Type B pancreatic cell (in vitro differentiated cells): ENCODE measurements at regions not wholly inside any gene's neighbourhood (a gene's known extent, or its start where the extent isn't known, plus 50 kb on each side); places are given as distances from the start of the nearest gene placed in this dataset.

ENCODE experiments used
- DNase-seq: peaks from one replicate; pipeline ENCODE4 v3.0.0; 2021; ENCODE audit warnings: mixed read lengths; ENCODE audit not compliant: unreplicated experiment; ENCODE audit errors: extremely low spot score
- H3K27ac Mint-ChIP-seq: 2 replicates; pipeline ENCODE4 v1.8.0; 2021; ENCODE audit warnings: mild to moderate bottlenecking, mixed read lengths
- H3K27me3 Mint-ChIP-seq: 2 replicates; pipeline ENCODE4 v1.8.0; 2021; ENCODE audit warnings: mixed read lengths
- H3K36me3 Mint-ChIP-seq: 2 replicates; pipeline ENCODE4 v1.8.0; 2021; ENCODE audit warnings: mixed read lengths
- H3K4me1 Mint-ChIP-seq: one replicate; pipeline ENCODE4 v1.8.0; 2021; ENCODE audit warnings: mixed read lengths; ENCODE audit not compliant: unreplicated experiment
- H3K4me3 Mint-ChIP-seq: 2 replicates; pipeline ENCODE4 v1.8.0; 2021; ENCODE audit warnings: mild to moderate bottlenecking, mixed read lengths
- H3K9me3 Mint-ChIP-seq: 2 replicates; pipeline ENCODE4 v1.8.0; 2021; ENCODE audit warnings: mixed read lengths
- TF ChIP-seq, protein P1 (sequence below): fragments of 200-600 bp; sonication (generic); conservative IDR thresholded peaks from 2 replicates; pipeline ENCODE4 v1.5.0; 2021; ENCODE audit warnings: antibody characterized with exemption, mild to moderate bottlenecking

DNA sequence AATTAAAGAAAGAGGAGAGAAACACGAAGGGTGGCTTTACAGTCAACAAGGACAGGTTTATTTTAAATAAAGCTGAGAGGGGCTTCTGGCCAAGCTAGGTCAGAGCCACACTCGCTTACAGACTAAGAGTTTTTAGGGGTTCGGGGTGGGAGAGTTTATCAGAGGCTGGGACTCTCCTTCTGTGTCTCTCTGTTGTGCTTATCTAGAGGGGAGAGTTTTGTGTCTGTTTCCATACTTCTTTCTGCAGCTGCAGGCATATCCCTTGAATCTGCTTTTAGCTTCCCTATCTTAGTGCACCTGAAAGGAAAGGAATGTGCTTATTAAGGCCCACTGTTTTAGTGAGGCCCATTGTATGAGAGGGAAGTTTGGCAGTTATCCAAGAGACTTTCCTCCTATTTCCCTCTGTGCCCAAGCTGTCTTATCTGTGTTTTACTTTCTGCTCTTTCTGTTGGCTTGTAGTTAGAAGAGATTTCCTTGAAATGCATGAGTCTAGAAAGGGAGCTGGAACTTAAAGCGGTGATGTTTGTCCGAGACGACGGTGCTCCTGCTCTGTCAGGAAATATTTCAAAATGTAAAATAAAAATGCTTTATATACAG is 275.3 kb downstream of the KCTD12 start:
- DNase-seq: no peak
- Mint-ChIP-seq H3K4me1 (no peaks in the 10 kb centered on the region), H3K36me3 (no peaks in the 10 kb centered on the region), H3K27me3 (no peaks in the 10 kb centered on the region), H3K9me3 (peaks cover 4% of the 10 kb centered on the region), H3K4me3 (no peak overlapping the region), H3K27ac (no peak overlapping the region)
- TF ChIP-seq, protein P1, sequence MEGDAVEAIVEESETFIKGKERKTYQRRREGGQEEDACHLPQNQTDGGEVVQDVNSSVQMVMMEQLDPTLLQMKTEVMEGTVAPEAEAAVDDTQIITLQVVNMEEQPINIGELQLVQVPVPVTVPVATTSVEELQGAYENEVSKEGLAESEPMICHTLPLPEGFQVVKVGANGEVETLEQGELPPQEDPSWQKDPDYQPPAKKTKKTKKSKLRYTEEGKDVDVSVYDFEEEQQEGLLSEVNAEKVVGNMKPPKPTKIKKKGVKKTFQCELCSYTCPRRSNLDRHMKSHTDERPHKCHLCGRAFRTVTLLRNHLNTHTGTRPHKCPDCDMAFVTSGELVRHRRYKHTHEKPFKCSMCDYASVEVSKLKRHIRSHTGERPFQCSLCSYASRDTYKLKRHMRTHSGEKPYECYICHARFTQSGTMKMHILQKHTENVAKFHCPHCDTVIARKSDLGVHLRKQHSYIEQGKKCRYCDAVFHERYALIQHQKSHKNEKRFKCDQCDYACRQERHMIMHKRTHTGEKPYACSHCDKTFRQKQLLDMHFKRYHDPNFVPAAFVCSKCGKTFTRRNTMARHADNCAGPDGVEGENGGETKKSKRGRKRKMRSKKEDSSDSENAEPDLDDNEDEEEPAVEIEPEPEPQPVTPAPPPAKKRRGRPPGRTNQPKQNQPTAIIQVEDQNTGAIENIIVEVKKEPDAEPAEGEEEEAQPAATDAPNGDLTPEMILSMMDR: no peak

DNA sequence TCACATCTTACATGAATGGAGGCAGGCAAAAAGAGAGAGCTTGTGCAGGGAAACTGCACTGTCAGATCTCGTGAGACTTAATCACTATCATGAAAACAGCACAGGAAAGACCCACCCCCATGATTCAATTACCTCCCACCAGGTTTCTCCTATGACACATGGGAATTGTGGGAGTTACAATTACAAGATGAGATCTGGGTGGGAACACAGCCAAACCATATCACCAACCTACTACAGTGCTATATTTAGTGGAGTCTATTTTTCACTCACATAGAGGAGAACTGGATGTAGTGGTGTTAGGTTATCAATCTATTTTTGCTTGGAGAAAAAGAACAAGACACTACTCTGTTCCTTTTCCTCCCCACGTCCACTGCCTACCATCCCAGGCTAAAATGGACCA is 276.6 kb downstream of the KCTD12 start:
- no peak overlapping the region for H3K27ac Mint-ChIP-seq
- TF ChIP-seq, protein P1: no peak
- DNase-seq: no peak
- peaks cover 4% of the 10 kb centered on the region for H3K9me3 Mint-ChIP-seq
- H3K27me3 Mint-ChIP-seq: no peaks in the 10 kb centered on the region
- no peaks in the 10 kb centered on the region for H3K36me3 Mint-ChIP-seq
- no peaks in the 10 kb centered on the region for H3K4me1 Mint-ChIP-seq
- no peak overlapping the region for H3K4me3 Mint-ChIP-seq

DNA sequence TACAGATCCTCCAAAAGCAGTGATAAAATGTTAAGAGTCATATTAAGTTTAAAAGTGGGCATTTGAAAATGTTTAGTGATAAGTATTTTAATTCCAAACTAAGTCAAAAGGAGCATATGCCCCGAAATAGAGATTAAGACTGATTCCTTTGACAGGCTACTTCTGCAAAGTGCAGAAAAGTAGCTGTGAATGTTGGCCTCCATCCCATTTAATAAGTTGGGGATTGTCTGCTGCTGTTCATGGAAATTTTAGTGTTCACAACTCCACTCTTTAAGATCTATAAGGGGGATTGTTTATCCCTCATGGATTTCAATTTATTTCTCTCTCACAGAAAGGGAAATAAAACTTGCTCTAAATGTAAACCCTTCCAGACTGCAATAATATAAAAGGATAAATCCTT is 278.3 kb downstream of the KCTD12 start:
- TF ChIP-seq, protein P1: no peak
- peaks cover 1% of the 10 kb centered on the region for H3K27me3 Mint-ChIP-seq
- H3K27ac Mint-ChIP-seq: no peak overlapping the region
- H3K9me3 Mint-ChIP-seq: peaks cover 4% of the 10 kb centered on the region
- no peak overlapping the region for H3K4me3 Mint-ChIP-seq
- no peak for DNase-seq
- no peaks in the 10 kb centered on the region for H3K36me3 Mint-ChIP-seq
- H3K4me1 Mint-ChIP-seq: no peaks in the 10 kb centered on the region

DNA sequence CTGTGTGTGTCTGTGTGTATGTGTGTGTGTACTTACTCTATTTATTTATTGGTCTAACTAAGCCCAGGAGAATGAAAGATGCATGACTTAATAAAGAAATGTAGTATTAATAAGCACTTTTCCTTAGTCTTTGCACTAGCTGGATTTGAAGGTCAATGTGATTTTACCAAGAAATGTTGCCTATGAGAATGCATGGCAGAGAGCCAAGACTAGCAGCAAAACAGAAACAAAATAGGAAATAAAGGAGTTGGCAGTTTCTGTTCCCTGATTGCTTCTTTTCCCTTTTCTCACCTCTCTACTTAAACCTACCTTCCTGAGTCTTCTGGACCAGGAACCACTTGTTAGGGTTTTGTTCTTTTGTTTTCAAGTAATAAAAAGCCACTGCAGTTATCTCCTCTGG is 286.1 kb downstream of the KCTD12 start:
- H3K27ac Mint-ChIP-seq: no peak overlapping the region
- peaks cover 6% of the 10 kb centered on the region for H3K4me1 Mint-ChIP-seq
- DNase-seq: no peak
- no peaks in the 10 kb centered on the region for H3K36me3 Mint-ChIP-seq
- peaks cover 21% of the 10 kb centered on the region for H3K27me3 Mint-ChIP-seq
- H3K9me3 Mint-ChIP-seq: no peaks in the 10 kb centered on the region
- TF ChIP-seq, protein P1: no peak
- H3K4me3 Mint-ChIP-seq: no peak overlapping the region

DNA sequence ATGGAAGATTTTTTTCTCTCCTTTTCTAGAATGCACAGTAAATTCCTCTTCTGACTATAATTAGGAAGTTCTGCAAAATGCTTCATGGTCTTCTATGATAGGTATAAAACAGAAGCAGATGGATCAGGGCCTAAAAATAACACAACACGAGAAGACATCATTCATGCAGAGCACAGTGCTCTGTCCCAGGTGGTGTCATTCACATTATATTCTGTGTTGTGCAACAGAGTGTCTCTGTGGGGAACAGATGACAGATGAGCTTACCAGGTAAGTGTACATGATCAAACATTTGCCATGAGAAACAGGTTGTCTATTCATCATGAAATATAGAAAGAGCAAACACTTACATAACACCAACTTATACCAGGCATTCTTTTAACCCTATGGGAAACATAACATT is 288.3 kb downstream of the KCTD12 start:
- Mint-ChIP-seq H3K4me3 (no peak overlapping the region), H3K27ac (no peak overlapping the region), H3K9me3 (no peaks in the 10 kb centered on the region), H3K4me1 (peaks cover 6% of the 10 kb centered on the region), H3K27me3 (peaks cover 23% of the 10 kb centered on the region), H3K36me3 (no peaks in the 10 kb centered on the region)
- TF ChIP-seq, protein P1: no peak
- no peak for DNase-seq

DNA sequence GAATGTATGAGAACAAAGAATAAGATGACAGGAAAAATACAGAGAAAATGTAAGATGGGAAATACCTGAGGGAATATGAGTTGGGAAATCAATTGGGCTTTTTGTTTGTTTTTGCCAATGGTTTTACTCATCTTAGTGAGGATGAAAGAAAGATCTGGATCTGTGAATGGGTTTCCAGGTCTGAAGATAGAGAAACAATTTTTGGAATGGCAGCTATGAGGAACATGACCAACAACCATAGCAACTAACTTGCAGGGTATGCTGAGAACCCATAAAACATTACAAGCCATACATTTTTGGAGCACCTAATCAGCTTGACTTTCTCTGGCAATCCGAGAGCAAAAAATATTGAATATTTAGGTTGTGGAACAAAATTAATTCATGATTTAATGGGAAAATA is 290.0 kb downstream of the KCTD12 start:
- H3K36me3 Mint-ChIP-seq: no peaks in the 10 kb centered on the region
- H3K4me1 Mint-ChIP-seq: peaks cover 6% of the 10 kb centered on the region
- H3K27ac Mint-ChIP-seq: no peak overlapping the region
- TF ChIP-seq, protein P1: no peak
- H3K4me3 Mint-ChIP-seq: no peak overlapping the region
- H3K27me3 Mint-ChIP-seq: peaks cover 19% of the 10 kb centered on the region
- DNase-seq: no peak
- H3K9me3 Mint-ChIP-seq: no peaks in the 10 kb centered on the region
